SJCRH30 (cell line): ENCODE measurements at regions not wholly inside any gene's neighbourhood (a gene's known extent, or its start where the extent isn't known, plus 50 kb on each side); places are given as distances from the start of the nearest gene placed in this dataset.

Source experiments
- DNase-seq, 2 experiments: peaks; one replicate each; pipeline ENCODE4 v3.0.0-alpha.2; 2015 to 2020
- H3K27ac ChIP-seq: fragments of 250-450 bp; sonication (Bioruptor Pico); 2 replicates; pipeline ENCODE4 v1.5.1; 2020; ENCODE audit warnings: mild to moderate bottlenecking, moderate library complexity
- H3K27me3 ChIP-seq: fragments of 250-450 bp; sonication (Bioruptor Pico); 2 replicates; pipeline ENCODE4 v1.5.1; 2020; ENCODE audit warnings: mild to moderate bottlenecking, moderate library complexity
- H3K36me3 ChIP-seq: fragments of 250-450 bp; sonication (Bioruptor Pico); 2 replicates; pipeline ENCODE4 v1.5.1; 2020; ENCODE audit warnings: mild to moderate bottlenecking, moderate library complexity
- H3K4me1 ChIP-seq: fragments of 250-450 bp; sonication (Bioruptor Pico); 2 replicates; pipeline ENCODE4 v1.5.1; 2020; ENCODE audit warnings: mild to moderate bottlenecking, moderate library complexity
- H3K4me3 ChIP-seq: fragments of 250-450 bp; sonication (Bioruptor Pico); 2 replicates; pipeline ENCODE4 v1.5.1; 2020; ENCODE audit warnings: mild to moderate bottlenecking, moderate library complexity
- H3K9me3 ChIP-seq: fragments of 250-450 bp; sonication (Bioruptor Pico); replicated peaks from 2 replicates; pipeline ENCODE4 v1.5.1; 2020; ENCODE audit warnings: mild to moderate bottlenecking, moderate library complexity

- Histone ChIP-seq H3K36me3 (no peaks in the 10 kb centered on the region), H3K4me1 (no peaks in the 10 kb centered on the region), H3K4me3 (no peak overlapping the region), H3K9me3 (no peaks in the 10 kb centered on the region), H3K27ac (no peak overlapping the region), H3K27me3 (no peaks in the 10 kb centered on the region)
- no peak for DNase-seq
These were observed 123.4 kb upstream of the SERPIND1 start for GRCh38 chr22:20650294-20651207.

- Histone ChIP-seq H3K36me3 (no peaks in the 10 kb centered on the region), H3K4me3 (no peak overlapping the region), H3K9me3 (no peaks in the 10 kb centered on the region), H3K27ac (no peak overlapping the region), H3K27me3 (no peaks in the 10 kb centered on the region), H3K4me1 (no peaks in the 10 kb centered on the region)
- DNase-seq: no peak
These were observed 122.6 kb upstream of the SERPIND1 start for GRCh38 chr22:20651286-20651685.

- no peaks in the 10 kb centered on the region for H3K27me3 ChIP-seq
- H3K36me3 ChIP-seq: no peaks in the 10 kb centered on the region
- H3K27ac ChIP-seq: no peak overlapping the region
- H3K4me3 ChIP-seq: no peak overlapping the region
- H3K4me1 ChIP-seq: no peaks in the 10 kb centered on the region
- DNase-seq: no peak
- no peaks in the 10 kb centered on the region for H3K9me3 ChIP-seq
These were observed 121.8 kb upstream of the SERPIND1 start for GRCh38 chr22:20652130-20652529.

- Histone ChIP-seq H3K36me3 (no peaks in the 10 kb centered on the region), H3K27ac (no peak overlapping the region), H3K27me3 (no peaks in the 10 kb centered on the region), H3K4me1 (no peaks in the 10 kb centered on the region), H3K9me3 (no peaks in the 10 kb centered on the region), H3K4me3 (no peak overlapping the region)
- DNase-seq: no peak
These were observed 121.3 kb upstream of the SERPIND1 start for GRCh38 chr22:20652582-20652981.

- Histone ChIP-seq H3K4me1 (no peaks in the 10 kb centered on the region), H3K27me3 (no peaks in the 10 kb centered on the region), H3K27ac (no peak overlapping the region), H3K9me3 (no peaks in the 10 kb centered on the region), H3K36me3 (no peaks in the 10 kb centered on the region), H3K4me3 (no peak overlapping the region)
- no peak for DNase-seq
These were observed 120.7 kb upstream of the SERPIND1 start for GRCh38 chr22:20653012-20653794.

GRCh38 chr22:20653795-20654342 is 120.0 kb upstream of the SERPIND1 start:
- Histone ChIP-seq H3K4me3 (no peak overlapping the region), H3K9me3 (no peaks in the 10 kb centered on the region), H3K27me3 (no peaks in the 10 kb centered on the region), H3K36me3 (no peaks in the 10 kb centered on the region), H3K27ac (no peak overlapping the region), H3K4me1 (no peaks in the 10 kb centered on the region)
- DNase-seq: no peak

- Histone ChIP-seq H3K27me3 (no peaks in the 10 kb centered on the region; the same call in 1 of the 2 replicates), H3K36me3 (no peaks in the 10 kb centered on the region), H3K9me3 (no peaks in the 10 kb centered on the region), H3K4me1 (no peaks in the 10 kb centered on the region), H3K27ac (no peak overlapping the region), H3K4me3 (no peak overlapping the region)
- no peak for DNase-seq
These were observed 119.3 kb upstream of the SERPIND1 start for GRCh38 chr22:20654343-20655208.

- H3K36me3 ChIP-seq: no peaks in the 10 kb centered on the region
- no peak for DNase-seq
- no peaks in the 10 kb centered on the region; the same call in 1 of the 2 replicates for H3K27me3 ChIP-seq
- no peak overlapping the region for H3K27ac ChIP-seq
- H3K4me1 ChIP-seq: no peaks in the 10 kb centered on the region
- H3K4me3 ChIP-seq: no peak overlapping the region
- H3K9me3 ChIP-seq: no peaks in the 10 kb centered on the region
These were observed 118.3 kb upstream of the SERPIND1 start for GRCh38 chr22:20655623-20656022.

- no peak for DNase-seq
- Histone ChIP-seq H3K9me3 (no peaks in the 10 kb centered on the region), H3K4me3 (no peak overlapping the region), H3K27ac (no peak overlapping the region), H3K4me1 (no peaks in the 10 kb centered on the region), H3K36me3 (no peaks in the 10 kb centered on the region), H3K27me3 (no peaks in the 10 kb centered on the region; the same call in 1 of the 2 replicates)
These were observed 117.4 kb upstream of the SERPIND1 start for GRCh38 chr22:20656516-20656901.

GRCh38 chr22:20656902-20657836 is 116.7 kb upstream of the SERPIND1 start:
- Histone ChIP-seq H3K36me3 (no peaks in the 10 kb centered on the region), H3K4me1 (no peaks in the 10 kb centered on the region), H3K9me3 (no peaks in the 10 kb centered on the region), H3K4me3 (0 out of 2 replicates have a peak overlapping the region, but pooled peaks have one; percentile 14), H3K27ac (no peak overlapping the region), H3K27me3 (no peaks in the 10 kb centered on the region; the same call in 1 of the 2 replicates)
- DNase-seq: peak in 1 of 2 experiments; percentile 54
